ENCODE measurements at regions not wholly inside any gene's neighbourhood (a gene's known extent, or its start where the extent isn't known, plus 50 kb on each side); places are given as distances from the start of the nearest gene placed in this dataset.
"Not testable (repeated sequence)": the region's sequence is repeated elsewhere in the genome, so short reads cannot be mapped to it uniquely, and the experiment has no call there.

GRCh38 chr1:234835239-234835638 is 225.3 kb upstream of the IRF2BP2 start:
- Histone ChIP-seq H3K36me3 (ENCODE audit: control insufficient read depth in 1 of 2, insufficient read depth in 2 of 2, low read length in 2 of 2) (no peaks in the 10 kb centered on the region), H3K9ac (ENCODE audit: low read depth in 1 of 2, low read length in 2 of 2) (no peak overlapping the region), H3K27ac (ENCODE audit: low read depth, low read length) (no peak overlapping the region), H3K27me3 (ENCODE audit: control insufficient read depth in 1 of 2, insufficient read depth in 2 of 2, low read length in 2 of 2) (no peaks in the 10 kb centered on the region), H3K9me3 (ENCODE audit: control insufficient read depth in 1 of 2, low read length in 2 of 2) (no peaks in the 10 kb centered on the region), H3K4me3 (ENCODE audit: low read depth in 1 of 2, low read length in 2 of 2) (no peak overlapping the region), H3K4me1 (ENCODE audit: control insufficient read depth in 1 of 2, insufficient read depth in 2 of 2, low read length in 2 of 2) (peaks cover 0 to 9% of the 10 kb centered on the region in 2 donors)

- H3K9me3 ChIP-seq (ENCODE audit: control insufficient read depth in 1 of 2, low read length in 2 of 2): no peaks in the 10 kb centered on the region
- no peak overlapping the region for H3K9ac ChIP-seq (ENCODE audit: low read depth in 1 of 2, low read length in 2 of 2)
- peaks cover 0 to 9% of the 10 kb centered on the region in 2 donors for H3K4me1 ChIP-seq (ENCODE audit: control insufficient read depth in 1 of 2, insufficient read depth in 2 of 2, low read length in 2 of 2)
- no peak overlapping the region for H3K4me3 ChIP-seq (ENCODE audit: low read depth in 1 of 2, low read length in 2 of 2)
- no peaks in the 10 kb centered on the region for H3K27me3 ChIP-seq (ENCODE audit: control insufficient read depth in 1 of 2, insufficient read depth in 2 of 2, low read length in 2 of 2)
- H3K27ac ChIP-seq (ENCODE audit: low read depth, low read length): no peak overlapping the region
- no peaks in the 10 kb centered on the region for H3K36me3 ChIP-seq (ENCODE audit: control insufficient read depth in 1 of 2, insufficient read depth in 2 of 2, low read length in 2 of 2)
These were observed 223.7 kb upstream of the IRF2BP2 start for GRCh38 chr1:234833646-234834045.

GRCh38 chr1:234833118-234833517 is 223.1 kb upstream of the IRF2BP2 start:
- Histone ChIP-seq H3K27me3 (ENCODE audit: control insufficient read depth in 1 of 2, insufficient read depth in 2 of 2, low read length in 2 of 2) (no peaks in the 10 kb centered on the region), H3K4me3 (ENCODE audit: low read depth in 1 of 2, low read length in 2 of 2) (no peak overlapping the region), H3K4me1 (ENCODE audit: control insufficient read depth in 1 of 2, insufficient read depth in 2 of 2, low read length in 2 of 2) (peaks cover 0 to 6% of the 10 kb centered on the region in 2 donors), H3K27ac (ENCODE audit: low read depth, low read length) (no peak overlapping the region), H3K9ac (ENCODE audit: low read depth in 1 of 2, low read length in 2 of 2) (no peak overlapping the region), H3K9me3 (ENCODE audit: control insufficient read depth in 1 of 2, low read length in 2 of 2) (no peaks in the 10 kb centered on the region), H3K36me3 (ENCODE audit: control insufficient read depth in 1 of 2, insufficient read depth in 2 of 2, low read length in 2 of 2) (no peaks in the 10 kb centered on the region)

- no peaks in the 10 kb centered on the region for H3K9me3 ChIP-seq (ENCODE audit: control insufficient read depth in 1 of 2, low read length in 2 of 2)
- H3K36me3 ChIP-seq (ENCODE audit: control insufficient read depth in 1 of 2, insufficient read depth in 2 of 2, low read length in 2 of 2): no peaks in the 10 kb centered on the region
- no peak overlapping the region for H3K4me3 ChIP-seq (ENCODE audit: low read depth in 1 of 2, low read length in 2 of 2)
- no peak overlapping the region for H3K27ac ChIP-seq (ENCODE audit: low read depth, low read length)
- H3K4me1 ChIP-seq (ENCODE audit: control insufficient read depth in 1 of 2, insufficient read depth in 2 of 2, low read length in 2 of 2): peaks cover 30 to 32% of the 10 kb centered on the region in 2 donors
- no peak overlapping the region for H3K9ac ChIP-seq (ENCODE audit: low read depth in 1 of 2, low read length in 2 of 2)
- H3K27me3 ChIP-seq (ENCODE audit: control insufficient read depth in 1 of 2, insufficient read depth in 2 of 2, low read length in 2 of 2): no peaks in the 10 kb centered on the region
These were observed 217.7 kb upstream of the IRF2BP2 start for GRCh38 chr1:234827656-234828055.

GRCh38 chr1:234827181-234827580 is 217.2 kb upstream of the IRF2BP2 start:
- Histone ChIP-seq H3K9ac (ENCODE audit: low read depth in 1 of 2, low read length in 2 of 2) (no peak overlapping the region), H3K4me3 (ENCODE audit: low read depth in 1 of 2, low read length in 2 of 2) (no peak overlapping the region), H3K9me3 (ENCODE audit: control insufficient read depth in 1 of 2, low read length in 2 of 2) (no peaks in the 10 kb centered on the region), H3K27me3 (ENCODE audit: control insufficient read depth in 1 of 2, insufficient read depth in 2 of 2, low read length in 2 of 2) (no peaks in the 10 kb centered on the region), H3K4me1 (ENCODE audit: control insufficient read depth in 1 of 2, insufficient read depth in 2 of 2, low read length in 2 of 2) (peaks cover 30 to 34% of the 10 kb centered on the region in 2 donors), H3K36me3 (ENCODE audit: control insufficient read depth in 1 of 2, insufficient read depth in 2 of 2, low read length in 2 of 2) (no peaks in the 10 kb centered on the region), H3K27ac (ENCODE audit: low read depth, low read length) (no peak overlapping the region)

- H3K9me3 ChIP-seq (ENCODE audit: control insufficient read depth in 1 of 2, low read length in 2 of 2): no peaks in the 10 kb centered on the region
- H3K4me3 ChIP-seq (ENCODE audit: low read depth in 1 of 2, low read length in 2 of 2): no peak overlapping the region
- no peak overlapping the region for H3K27ac ChIP-seq (ENCODE audit: low read depth, low read length)
- no peak overlapping the region for H3K9ac ChIP-seq (ENCODE audit: low read depth in 1 of 2, low read length in 2 of 2)
- peaks cover 34 to 35% of the 10 kb centered on the region in 2 donors for H3K4me1 ChIP-seq (ENCODE audit: control insufficient read depth in 1 of 2, insufficient read depth in 2 of 2, low read length in 2 of 2)
- no peaks in the 10 kb centered on the region for H3K27me3 ChIP-seq (ENCODE audit: control insufficient read depth in 1 of 2, insufficient read depth in 2 of 2, low read length in 2 of 2)
- H3K36me3 ChIP-seq (ENCODE audit: control insufficient read depth in 1 of 2, insufficient read depth in 2 of 2, low read length in 2 of 2): no peaks in the 10 kb centered on the region
These were observed 216.4 kb upstream of the IRF2BP2 start for GRCh38 chr1:234826352-234826751.

GRCh38 chr1:234825498-234826165 is 215.7 kb upstream of the IRF2BP2 start:
- Histone ChIP-seq H3K27me3 (ENCODE audit: control insufficient read depth in 1 of 2, insufficient read depth in 2 of 2, low read length in 2 of 2) (no peaks in the 10 kb centered on the region), H3K27ac (ENCODE audit: low read depth, low read length) (no peak overlapping the region), H3K36me3 (ENCODE audit: control insufficient read depth in 1 of 2, insufficient read depth in 2 of 2, low read length in 2 of 2) (no peaks in the 10 kb centered on the region), H3K9ac (ENCODE audit: low read depth in 1 of 2, low read length in 2 of 2) (no peak overlapping the region), H3K4me3 (ENCODE audit: low read depth in 1 of 2, low read length in 2 of 2) (no peak overlapping the region), H3K9me3 (ENCODE audit: control insufficient read depth in 1 of 2, low read length in 2 of 2) (no peaks in the 10 kb centered on the region), H3K4me1 (ENCODE audit: control insufficient read depth in 1 of 2, insufficient read depth in 2 of 2, low read length in 2 of 2) (peaks cover 34 to 41% of the 10 kb centered on the region in 2 donors)

- H3K27ac ChIP-seq (ENCODE audit: low read depth, low read length); H3K36me3 ChIP-seq (ENCODE audit: control insufficient read depth in 1 of 2, insufficient read depth in 2 of 2, low read length in 2 of 2); H3K9ac ChIP-seq (ENCODE audit: low read depth in 1 of 2, low read length in 2 of 2); H3K4me3 ChIP-seq (ENCODE audit: low read depth in 1 of 2, low read length in 2 of 2); H3K9me3 ChIP-seq (ENCODE audit: control insufficient read depth in 1 of 2, low read length in 2 of 2); H3K27me3 ChIP-seq (ENCODE audit: control insufficient read depth in 1 of 2, insufficient read depth in 2 of 2, low read length in 2 of 2): not testable (repeated sequence)
- peaks cover 34 to 41% of the 10 kb centered on the region in 2 donors for H3K4me1 ChIP-seq (ENCODE audit: control insufficient read depth in 1 of 2, insufficient read depth in 2 of 2, low read length in 2 of 2)
These were observed 214.9 kb upstream of the IRF2BP2 start for GRCh38 chr1:234824836-234825235.

GRCh38 chr1:234823191-234824176 is 213.5 kb upstream of the IRF2BP2 start:
- peak overlapping the region in 1 of 2 donors; percentile 4 for H3K4me3 ChIP-seq (ENCODE audit: low read depth in 1 of 2, low read length in 2 of 2)
- H3K9ac ChIP-seq (ENCODE audit: low read depth in 1 of 2, low read length in 2 of 2): peak overlapping the region; percentile 31 to 38
- H3K9me3 ChIP-seq (ENCODE audit: control insufficient read depth in 1 of 2, low read length in 2 of 2): no peaks in the 10 kb centered on the region
- no peaks in the 10 kb centered on the region for H3K36me3 ChIP-seq (ENCODE audit: control insufficient read depth in 1 of 2, insufficient read depth in 2 of 2, low read length in 2 of 2)
- H3K4me1 ChIP-seq (ENCODE audit: control insufficient read depth in 1 of 2, insufficient read depth in 2 of 2, low read length in 2 of 2): peaks cover 34 to 41% of the 10 kb centered on the region in 2 donors
- H3K27ac ChIP-seq (ENCODE audit: low read depth, low read length): peak overlapping the region; percentile 11
- H3K27me3 ChIP-seq (ENCODE audit: control insufficient read depth in 1 of 2, insufficient read depth in 2 of 2, low read length in 2 of 2): no peaks in the 10 kb centered on the region

- Histone ChIP-seq H3K27ac (ENCODE audit: low read depth, low read length) (no peak overlapping the region), H3K9ac (ENCODE audit: low read depth in 1 of 2, low read length in 2 of 2) (no peak overlapping the region), H3K9me3 (ENCODE audit: control insufficient read depth in 1 of 2, low read length in 2 of 2) (no peaks in the 10 kb centered on the region), H3K27me3 (ENCODE audit: control insufficient read depth in 1 of 2, insufficient read depth in 2 of 2, low read length in 2 of 2) (no peaks in the 10 kb centered on the region), H3K4me3 (ENCODE audit: low read depth in 1 of 2, low read length in 2 of 2) (no peak overlapping the region), H3K4me1 (ENCODE audit: control insufficient read depth in 1 of 2, insufficient read depth in 2 of 2, low read length in 2 of 2) (peaks cover 32 to 36% of the 10 kb centered on the region in 2 donors), H3K36me3 (ENCODE audit: control insufficient read depth in 1 of 2, insufficient read depth in 2 of 2, low read length in 2 of 2) (no peaks in the 10 kb centered on the region)
These were observed 211.9 kb upstream of the IRF2BP2 start for GRCh38 chr1:234821840-234822239.

Measured in duodenal mucosa (tissue), 2 donors.